Coronary artery (tissue), 2 donors: ENCODE measurements at regions not wholly inside any gene's neighbourhood (a gene's known extent, or its start where the extent isn't known, plus 50 kb on each side); places are given as distances from the start of the nearest gene placed in this dataset.

ENCODE experiments used
- DNase-seq: peaks from one replicate; pipeline ENCODE4 v3.0.0-alpha.2; 2017; ENCODE audit warnings: low spot score
- H3K27ac ChIP-seq, 2 donors: fragments of 200-600 bp; sonication (generic); one replicate each; pipeline ENCODE4 v1.5.1; 2016 to 2019
- H3K4me3 ChIP-seq: fragments of 200-600 bp; sonication (generic); 2 replicates; pipeline ENCODE4 v1.5.1; 2016; ENCODE audit warnings: mild to moderate bottlenecking, moderate library complexity
- CTCF ChIP-seq: fragments of 200-600 bp; sonication (generic); IDR thresholded peaks from one replicate; pipeline ENCODE4 v1.5.1; 2019; ENCODE audit warnings: antibody characterized with exemption

- TF ChIP-seq CTCF, result no peak
- no peak overlapping the region for H3K4me3 ChIP-seq
- no peak for DNase-seq
- no peak overlapping the region for H3K27ac ChIP-seq
Measured at GRCh38 chr7:54680377-54681005, 78.5 kb downstream of the SEC61G start.

GRCh38 chr7:54679490-54679817, 79.6 kb downstream of the SEC61G start:
- DNase-seq, result no peak
- Histone ChIP-seq H3K4me3 (no peak overlapping the region), H3K27ac (no peak overlapping the region)
- TF ChIP-seq CTCF, result no peak

GRCh38 chr7:54678763-54679489, 80.1 kb downstream of the SEC61G start:
- Histone ChIP-seq H3K4me3 (no peak overlapping the region), H3K27ac (no peak overlapping the region)
- DNase-seq, result no peak
- no peak for TF ChIP-seq CTCF

GRCh38 chr7:54674891-54675290, 84.1 kb downstream of the SEC61G start:
- no peak for DNase-seq
- no peak for TF ChIP-seq CTCF
- Histone ChIP-seq H3K4me3 (no peak overlapping the region), H3K27ac (no peak overlapping the region)

- no peak overlapping the region for H3K4me3 ChIP-seq
- DNase-seq, result no peak
- no peak for TF ChIP-seq CTCF
- no peak overlapping the region for H3K27ac ChIP-seq
Measured at GRCh38 chr7:54672519-54672918, 86.5 kb downstream of the SEC61G start.

- TF ChIP-seq CTCF, result no peak
- Histone ChIP-seq H3K4me3 (peak overlapping the region; percentile 63), H3K27ac (no peak overlapping the region)
- DNase-seq, result no peak
Measured at GRCh38 chr7:54664235-54665228, 94.5 kb downstream of the SEC61G start.
